ENCODE measurements at regions not wholly inside any gene's neighbourhood (a gene's known extent, or its start where the extent isn't known, plus 50 kb on each side); places are given as distances from the start of the nearest gene placed in this dataset.

- TF ChIP-seq USF2 (IDR thresholded peaks at IDR 0.05; ENCODE audit: low read depth, low read length) (no peak), CTCF (conservative IDR thresholded peaks at IDR 0.05; ENCODE audit: low read depth, low read length) (no peak), POLR2A (IDR thresholded peaks at IDR 0.05; ENCODE audit: low read depth, low read length) (no peak), CEBPB (IDR thresholded peaks at IDR 0.05; ENCODE audit: low read depth, low read length) (no peak)
These were observed 468.0 kb downstream of the EPHA5 start for GRCh38 chr4:65202165-65202852.

Measured in IMR-90 (cell line).